OCI-M2 (cell line): ENCODE measurements at regions not wholly inside any gene's neighbourhood (a gene's known extent, or its start where the extent isn't known, plus 50 kb on each side); places are given as distances from the start of the nearest gene placed in this dataset.

Source experiments
- DNase-seq: peaks from one replicate; lab custom pipeline; 2025; ENCODE audit not compliant: unreplicated experiment; lab: John Stamatoyannopoulos, UW

DNA sequence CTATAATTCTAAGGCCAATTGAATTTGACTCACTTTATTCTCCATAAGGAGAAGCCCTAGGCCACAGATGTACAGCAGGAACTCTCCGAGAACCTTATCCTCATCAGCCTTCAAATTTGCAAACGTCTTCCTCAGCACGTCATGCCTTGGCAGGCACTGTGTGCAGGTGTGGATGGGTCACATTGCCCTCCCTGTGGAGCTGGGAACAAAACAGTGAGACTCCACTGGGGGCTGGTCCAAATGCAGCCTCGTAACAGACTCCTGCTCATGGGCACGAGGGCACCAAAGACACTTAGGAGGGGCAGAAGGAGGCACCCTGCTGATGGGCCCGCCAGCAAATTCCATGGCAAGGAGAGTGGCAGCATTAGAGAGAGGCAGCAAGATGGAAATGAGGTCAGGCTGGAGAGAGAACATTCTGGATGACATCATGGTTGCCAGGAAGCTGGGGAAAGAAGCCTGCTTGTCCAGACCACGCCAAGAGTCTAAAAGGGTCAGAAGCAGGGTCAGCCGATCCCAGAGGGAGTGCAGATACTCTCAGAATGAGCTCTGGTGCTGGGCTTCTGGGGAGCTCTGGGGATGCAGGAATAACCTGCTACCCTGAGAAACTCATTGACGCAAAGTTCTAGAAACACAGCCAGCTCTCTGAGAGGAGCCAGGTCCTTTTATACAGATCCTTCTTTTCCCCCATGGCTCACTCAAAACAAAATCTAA is 242.2 kb downstream of the B3GLCT start:
- no peak for DNase-seq

DNA sequence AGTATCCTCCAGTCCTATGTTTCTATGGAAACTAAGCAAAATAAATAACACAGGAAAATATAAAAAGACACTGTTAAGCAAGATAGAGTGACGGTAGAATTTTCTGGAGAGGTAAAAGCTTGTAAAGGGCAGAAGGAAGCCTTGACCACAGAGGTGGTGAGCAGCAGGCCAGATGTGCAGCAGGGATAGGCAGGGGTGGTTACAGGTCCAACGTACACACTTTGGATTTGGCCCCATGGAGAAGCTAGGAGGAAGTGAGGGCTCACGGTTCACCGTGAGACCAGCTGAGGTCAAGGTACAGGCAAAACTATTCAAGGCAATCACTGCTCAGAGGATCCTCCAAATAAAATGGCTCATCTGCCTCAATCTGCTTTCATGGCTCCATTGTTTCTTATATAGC is 242.8 kb downstream of the B3GLCT start:
- no peak for DNase-seq

DNA sequence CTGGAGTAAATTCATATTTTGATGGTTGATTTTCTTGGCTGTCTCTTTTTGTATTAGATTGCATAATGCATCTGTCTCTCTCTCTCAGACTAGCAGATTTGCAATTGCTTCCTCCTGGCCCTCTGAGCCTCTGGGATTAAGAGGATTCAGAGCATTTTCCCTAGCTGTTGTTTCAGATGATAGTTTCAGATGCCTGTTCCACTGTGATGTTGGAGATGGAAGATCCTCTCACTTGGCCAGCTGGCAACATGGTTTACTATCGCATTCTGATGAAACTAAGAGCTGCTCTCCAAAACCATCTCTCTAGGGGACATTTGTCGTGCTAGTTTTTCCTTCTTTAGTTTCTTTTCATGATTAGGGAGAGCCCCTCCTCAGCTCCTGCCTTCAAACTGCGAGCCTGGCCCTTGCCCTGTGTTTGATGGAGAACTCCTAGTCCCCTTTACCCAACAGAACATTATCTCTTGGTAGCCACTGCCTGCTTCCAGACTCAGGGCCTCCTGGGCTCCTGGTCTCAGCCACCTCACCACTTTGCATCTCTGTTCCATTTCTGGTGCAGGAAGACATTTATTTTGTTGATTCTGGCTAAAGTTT is 244.6 kb downstream of the B3GLCT start:
- DNase-seq = no peak

DNA sequence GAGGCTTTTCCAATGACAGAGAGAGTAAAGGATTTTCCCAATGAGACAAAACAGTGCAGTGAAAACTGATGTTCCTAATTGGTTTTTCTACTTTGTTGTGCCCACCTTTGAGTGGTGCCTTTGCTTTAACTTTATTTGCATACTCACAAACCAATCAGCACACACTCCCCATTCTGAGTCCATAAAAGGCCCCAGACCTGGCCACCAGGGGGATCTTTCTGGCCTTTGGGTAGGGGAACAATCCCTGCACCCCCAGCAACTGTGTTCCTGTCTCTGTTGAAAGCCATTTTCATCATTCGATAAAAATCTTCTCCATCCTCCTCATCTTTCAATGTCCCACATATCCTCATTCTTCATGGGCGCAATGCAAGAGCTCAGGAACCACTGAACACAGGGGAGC is 252.8 kb downstream of the B3GLCT start:
- DNase-seq = no peak

DNA sequence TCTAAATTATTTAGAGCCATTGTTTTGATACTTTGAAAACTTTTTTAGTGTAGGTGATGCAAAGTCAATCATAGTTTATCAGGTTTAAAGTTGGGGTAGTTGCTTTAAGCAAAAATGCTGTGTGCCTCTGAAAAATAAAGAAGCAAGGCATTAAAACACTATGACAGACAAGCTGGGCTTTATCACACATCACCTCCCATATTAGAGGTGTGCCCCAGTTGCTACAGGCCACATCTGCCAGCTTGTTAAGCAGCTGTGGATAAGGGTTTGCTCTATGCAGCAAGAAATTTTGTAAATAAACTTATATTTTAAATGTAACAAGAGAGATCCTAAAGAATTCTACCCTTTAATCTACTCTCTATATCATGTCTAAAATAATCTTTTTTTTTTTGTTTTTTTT is 255.8 kb downstream of the B3GLCT start:
- no peak for DNase-seq

DNA sequence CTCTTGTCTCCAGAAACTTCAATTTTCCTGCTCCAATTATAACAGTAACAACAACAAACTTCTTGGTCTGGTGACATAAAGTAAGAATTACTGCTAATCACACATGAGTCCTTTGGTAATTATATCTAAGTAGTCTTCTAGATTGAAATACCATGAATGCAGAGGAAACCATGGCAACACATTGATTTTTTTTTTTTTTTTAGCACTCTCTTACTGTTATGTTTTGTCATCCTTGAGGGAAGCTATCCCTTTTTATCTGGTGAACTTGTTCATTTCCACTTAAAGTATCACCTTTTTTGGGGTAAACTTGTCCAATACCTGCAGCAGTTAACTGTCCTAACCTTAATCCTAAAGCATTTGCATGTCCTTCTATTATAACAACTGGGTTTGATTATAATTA is 256.3 kb downstream of the B3GLCT start:
- DNase-seq = no peak

DNA sequence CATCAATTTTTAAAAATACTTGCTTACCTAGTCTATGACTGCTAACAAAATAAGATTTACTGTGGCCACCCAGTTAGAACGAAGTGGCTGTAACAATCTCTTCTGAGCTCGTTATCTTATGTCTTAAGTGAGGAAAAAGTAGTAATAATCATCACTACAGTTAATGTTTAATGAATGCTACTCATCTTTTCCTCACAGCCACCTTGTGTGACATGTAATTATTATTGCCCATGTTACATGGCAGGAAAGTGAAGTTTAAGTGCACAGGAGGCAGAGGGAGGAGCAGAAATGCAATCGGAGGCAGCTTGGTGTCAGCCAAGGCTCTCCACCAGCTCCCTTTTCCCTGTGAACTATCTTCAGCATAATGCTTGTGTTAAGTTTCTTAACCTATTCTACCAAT is 260.3 kb downstream of the B3GLCT start:
- DNase-seq = no peak

DNA sequence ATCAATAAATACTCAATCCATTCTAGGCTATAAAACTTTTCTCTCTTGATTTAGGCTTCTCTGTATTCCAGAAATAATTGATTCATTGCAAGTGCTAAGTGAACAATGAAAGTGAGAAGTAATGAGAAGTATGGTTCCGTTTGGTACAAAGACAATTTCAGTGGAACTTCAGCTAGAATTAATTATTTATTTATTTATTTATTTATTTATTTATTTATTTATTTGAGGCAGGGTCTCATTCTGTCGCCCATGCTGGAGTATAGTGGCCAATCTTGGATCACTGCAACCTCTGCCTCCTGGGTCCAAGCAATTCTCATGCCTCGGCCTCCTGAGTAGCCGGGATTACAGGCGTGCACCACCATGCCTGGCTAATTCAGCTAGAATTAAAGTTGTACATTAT is 262.1 kb downstream of the B3GLCT start:
- DNase-seq = no peak

DNA sequence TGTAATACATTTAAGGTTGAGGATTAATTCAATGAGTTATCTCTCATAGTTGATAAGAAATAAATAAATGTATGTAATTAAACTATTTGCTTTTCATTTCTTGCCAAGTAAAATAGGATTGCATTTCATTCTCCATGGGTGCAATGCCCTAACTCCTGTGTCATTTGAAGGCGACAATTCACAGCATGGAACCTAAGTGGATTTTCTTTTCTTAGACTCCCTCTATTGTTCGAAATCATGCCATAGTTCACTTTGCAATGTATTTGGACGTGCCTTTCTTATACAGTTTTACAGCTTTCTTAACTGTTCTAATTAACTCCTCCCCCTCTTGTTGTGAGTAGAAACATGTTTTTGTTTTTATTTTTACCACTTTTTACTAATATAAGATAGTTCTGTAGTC is 263.0 kb downstream of the B3GLCT start:
- DNase-seq = no peak

DNA sequence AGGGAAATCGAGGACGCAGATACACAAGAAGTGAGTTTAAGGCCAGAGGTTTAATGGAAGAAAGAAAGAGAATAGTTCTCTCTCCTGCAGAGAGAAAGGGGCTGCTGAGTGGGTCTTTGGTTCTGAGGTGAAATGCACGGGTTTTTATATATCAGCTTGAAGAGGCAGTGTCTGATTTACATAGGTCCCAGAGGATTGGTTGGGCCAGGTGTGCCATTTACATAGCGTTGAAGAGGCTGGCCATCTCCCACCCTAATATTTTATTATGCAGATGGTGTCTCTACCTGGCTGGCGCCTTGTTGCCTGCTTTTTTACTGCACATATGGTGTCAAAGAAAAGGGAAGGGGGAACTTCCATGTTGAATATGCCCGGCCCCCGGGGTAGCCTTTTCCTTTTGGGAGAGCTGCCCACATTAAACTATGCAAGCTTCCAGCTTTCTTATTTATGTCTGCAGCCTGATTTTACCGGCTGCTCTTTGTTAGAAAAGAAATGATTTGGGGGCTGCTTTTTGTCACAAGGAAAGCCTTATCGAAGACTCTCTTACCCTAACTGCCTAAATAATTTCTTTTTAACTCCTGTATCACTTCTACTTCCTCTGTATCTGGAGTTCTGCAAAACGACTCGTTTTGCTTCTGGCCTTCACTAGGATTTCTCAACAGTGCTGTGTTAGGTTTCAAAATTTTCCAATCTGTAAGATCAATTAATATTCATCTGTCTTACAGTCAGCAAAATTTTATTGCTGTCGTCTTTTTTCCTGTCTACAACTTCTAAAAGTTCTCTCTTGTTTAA is 268.5 kb downstream of the B3GLCT start:
- DNase-seq = no peak

DNA sequence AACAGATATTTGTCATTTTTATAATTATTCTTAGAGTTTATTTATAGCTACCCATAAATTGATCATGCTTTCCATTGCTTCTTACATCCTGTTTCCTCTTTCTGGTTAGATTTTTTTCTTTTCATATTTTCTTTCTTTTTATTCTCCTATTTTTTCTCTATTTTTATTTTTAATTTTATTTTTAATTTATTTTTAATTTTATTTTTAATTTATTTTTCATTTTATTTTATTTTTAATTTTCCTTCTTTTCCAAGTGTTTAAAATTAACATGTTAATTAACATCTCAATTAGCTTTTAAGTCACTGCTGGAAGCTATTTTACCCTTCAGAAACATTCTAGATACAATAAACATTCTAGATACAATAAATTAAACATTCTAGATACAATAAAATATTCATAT is 269.6 kb downstream of the B3GLCT start:
- DNase-seq = no peak

DNA sequence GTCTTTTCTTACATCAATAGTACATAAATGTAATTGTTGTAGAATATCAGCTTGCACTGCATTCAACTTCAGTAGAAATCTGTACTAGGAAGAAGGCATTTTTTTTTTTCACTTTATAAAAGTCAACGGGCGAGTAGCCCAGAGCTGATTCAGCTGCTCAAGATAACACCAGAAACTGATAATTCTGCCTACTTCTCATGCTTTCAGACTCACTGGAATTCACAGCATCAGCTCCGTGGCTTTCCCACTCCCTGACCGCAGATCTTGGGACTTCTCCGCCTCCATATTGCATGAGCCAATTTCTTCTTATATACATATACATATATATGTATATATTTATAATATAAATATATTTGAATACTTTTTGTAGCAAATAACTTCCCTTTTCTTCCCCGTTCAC is 263.1 kb upstream of the RXFP2 start:
- no peak for DNase-seq

DNA sequence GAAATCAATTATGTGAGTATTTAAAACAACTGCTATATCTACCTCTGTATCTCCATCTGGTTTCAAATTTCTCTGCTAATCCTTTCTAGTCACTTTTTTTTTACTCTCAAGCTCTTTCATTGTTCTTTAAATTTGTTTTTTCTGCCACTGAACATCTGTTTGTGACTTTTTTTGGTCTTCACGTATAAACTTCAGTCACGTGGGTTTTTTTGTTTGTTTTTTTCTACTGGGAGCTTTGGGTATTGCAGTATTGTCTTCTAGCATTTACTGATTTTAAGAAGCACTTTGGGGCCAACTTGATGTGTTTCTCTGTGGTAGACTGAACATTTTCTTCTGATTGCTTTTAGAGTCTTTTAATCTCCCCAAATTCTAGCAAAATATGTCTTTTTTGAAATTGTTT is 262.6 kb upstream of the RXFP2 start:
- no peak for DNase-seq

DNA sequence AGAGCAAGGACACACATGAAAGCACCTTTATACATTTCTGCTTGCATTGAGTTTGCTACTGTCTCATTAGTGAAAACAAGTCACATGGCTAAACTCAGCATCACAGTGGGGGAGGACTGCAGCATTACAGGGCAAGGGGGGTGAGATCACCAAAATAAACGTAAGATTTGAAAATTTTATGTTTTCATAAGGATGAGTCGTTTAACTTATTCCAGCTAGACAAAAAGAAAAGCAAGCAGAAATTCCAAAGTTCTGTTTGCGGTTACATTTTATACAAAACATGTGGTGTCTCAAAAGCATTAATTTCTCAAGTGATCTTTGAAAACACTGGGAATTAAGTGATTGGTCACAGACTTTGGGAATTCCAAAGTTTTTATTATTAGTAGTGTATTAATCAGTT is 261.4 kb upstream of the RXFP2 start:
- DNase-seq = no peak

DNA sequence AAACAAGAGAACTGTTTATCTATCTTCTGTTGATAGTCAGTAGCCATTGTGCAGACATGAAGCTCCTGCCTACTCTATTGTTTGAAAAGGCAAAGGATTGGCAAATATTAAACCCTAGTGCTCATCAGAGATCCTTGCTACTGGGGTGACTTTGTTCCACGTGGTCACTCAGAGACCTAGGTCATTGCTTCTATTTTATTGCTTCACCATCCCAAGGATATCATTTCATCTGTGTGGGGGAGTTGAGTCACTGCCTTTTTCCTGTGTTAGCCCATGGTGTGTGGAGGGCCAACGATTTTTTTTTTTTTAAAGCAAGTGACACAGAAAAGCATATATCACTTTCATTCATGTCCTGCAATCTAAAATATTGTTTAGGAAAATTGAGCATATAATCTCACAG is 254.1 kb upstream of the RXFP2 start:
- no peak for DNase-seq

DNA sequence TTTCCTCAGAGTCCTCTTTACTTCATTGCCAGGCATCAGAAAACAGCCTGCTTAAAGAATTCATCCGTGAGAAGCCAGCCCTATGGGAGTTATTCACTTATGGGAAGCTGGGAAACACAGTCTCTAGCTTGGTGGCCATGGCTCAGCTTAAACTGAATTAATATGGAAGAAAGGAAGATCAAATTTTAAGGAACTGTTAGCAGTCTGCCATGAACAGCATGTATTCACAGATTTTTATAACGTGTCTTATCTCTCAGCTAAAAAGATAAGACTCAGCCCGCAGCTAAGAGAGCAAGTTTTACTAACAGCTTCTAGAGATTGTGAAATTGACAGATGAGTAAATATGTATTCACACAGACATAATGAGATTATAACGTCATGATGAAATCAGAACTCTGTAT is 253.7 kb upstream of the RXFP2 start:
- DNase-seq = no peak

DNA sequence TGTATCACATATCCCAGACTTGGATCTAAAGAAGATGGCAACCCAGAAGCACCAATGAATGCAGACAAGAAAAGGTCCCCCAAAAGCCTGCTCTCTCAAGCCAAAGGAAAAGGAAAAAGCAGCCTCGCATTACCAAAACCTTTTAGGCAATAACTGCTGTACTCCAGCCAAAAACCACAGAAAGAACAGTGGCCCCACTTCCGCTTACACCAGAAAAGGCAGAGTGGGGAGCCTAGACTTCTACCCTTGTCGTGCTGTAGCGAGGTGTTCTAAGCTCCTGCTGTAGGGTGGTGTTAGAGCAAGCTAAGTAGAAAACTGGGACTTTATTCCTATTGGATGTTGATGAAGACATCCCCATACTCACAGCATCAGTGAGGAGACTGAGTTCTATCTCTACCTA is 244.0 kb upstream of the RXFP2 start:
- no peak for DNase-seq

DNA sequence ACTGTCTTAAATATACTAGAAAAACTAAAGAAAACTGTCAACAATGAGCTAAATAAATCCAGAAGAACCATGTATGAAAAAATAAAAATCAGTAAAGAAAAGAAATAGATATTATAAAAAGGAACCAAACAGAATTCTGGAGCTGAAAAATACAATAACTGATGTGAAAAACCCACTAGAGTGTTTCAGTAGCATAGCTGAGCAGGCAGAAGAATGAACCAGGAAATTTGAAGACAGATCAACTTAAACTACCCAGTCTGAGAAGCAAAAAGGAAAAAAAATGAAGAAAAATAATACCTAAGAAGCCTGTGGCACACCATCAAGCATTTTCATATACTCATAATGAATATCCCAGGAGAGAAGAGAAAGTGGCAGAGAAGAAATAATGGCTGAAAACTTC is 240.1 kb upstream of the RXFP2 start:
- DNase-seq = no peak

DNA sequence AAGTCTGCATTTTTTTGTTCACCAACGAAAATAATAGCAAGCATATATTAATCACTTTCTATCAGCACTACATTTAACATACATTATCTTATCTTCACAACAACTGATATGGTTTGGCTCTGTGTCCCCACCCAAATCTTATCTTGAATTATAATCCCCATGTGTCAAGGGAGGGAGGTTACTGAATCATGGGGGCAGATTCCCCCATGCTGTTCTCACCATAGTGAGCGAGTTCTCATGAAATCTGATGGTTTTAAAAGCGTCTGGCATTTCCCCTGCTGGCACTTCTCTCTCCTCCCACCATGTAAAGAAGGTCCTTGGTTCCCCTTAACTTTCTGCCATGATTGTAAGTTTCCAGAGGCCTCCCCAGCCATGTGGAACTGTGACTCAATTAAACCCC is 235.7 kb upstream of the RXFP2 start:
- DNase-seq = no peak

DNA sequence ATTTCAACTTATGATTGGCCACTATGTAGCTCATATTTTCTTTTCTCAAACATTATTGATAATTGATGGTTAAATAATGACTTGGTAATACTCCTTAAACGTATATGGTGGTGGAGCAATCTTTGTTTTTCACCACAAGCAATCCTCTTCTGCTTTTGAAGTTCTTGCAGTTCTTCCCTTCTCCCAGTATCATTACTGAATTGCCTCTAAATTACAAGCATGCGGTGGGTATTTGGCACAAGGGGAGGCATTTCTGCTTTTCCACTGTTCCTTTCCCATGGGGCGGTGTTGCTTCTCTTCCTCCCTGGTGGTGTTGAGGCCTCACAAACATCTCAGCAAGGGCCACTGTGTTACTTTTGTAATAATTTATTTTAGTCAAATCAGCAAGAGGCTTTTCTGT is 234.4 kb upstream of the RXFP2 start:
- no peak for DNase-seq

DNA sequence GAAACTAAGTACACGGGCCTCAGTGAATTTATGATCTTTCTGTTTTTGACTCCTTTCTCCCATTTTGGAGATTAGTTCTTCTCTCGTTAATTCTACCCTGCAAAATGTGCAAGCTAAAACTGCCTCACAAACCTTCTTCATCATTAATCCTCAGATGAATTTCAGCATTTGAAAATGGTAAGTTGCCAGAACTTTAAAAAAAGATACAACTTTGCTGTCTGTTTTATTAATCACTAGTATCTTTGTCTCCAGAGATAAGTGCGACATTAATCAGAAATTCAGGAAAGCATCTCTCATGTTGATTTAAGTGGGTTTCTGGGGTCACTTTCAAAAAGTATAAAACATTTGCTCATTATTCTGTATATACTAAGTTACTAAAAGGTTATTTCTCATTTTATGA is 227.0 kb upstream of the RXFP2 start:
- no peak for DNase-seq

DNA sequence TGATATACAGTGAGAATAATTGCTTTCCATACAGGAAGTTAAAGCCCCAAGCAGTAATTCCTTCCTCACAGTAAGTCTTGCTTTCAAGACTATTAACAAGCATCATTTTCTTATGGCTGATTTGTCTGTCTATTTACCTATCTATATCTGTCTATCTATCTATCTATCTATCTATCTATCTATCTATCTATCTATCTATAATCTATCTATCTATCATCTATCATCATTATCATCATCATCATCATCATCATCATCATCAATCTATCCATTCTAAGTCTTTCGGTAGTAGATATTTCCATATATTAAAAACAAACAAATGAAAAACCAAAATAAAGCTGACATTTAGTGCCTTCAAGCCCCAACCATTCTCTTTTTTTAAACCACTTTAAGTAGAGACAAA is 224.4 kb upstream of the RXFP2 start:
- DNase-seq = no peak

DNA sequence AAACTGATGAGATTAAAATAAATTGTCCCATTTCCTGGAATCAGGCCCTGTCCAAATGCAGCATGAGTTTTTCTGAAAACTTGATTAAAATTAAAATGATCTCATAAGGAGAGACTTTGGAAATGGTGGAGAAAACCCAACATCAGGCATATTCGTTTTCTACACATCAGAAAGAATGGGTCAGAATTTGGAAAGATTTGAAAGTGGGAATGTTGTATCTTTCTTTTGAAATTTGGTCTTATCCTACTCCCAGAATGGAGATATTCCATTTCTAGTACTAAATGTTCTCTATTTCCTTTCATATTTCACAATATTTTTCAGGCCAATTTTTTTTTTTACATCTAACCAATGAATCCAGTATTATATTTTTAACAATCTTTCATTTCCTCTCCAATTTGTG is 223.9 kb upstream of the RXFP2 start:
- no peak for DNase-seq
